LoVo (cell line): ENCODE measurements at regions not wholly inside any gene's neighbourhood (a gene's known extent, or its start where the extent isn't known, plus 50 kb on each side); places are given as distances from the start of the nearest gene placed in this dataset.
A peak's percentile ranks its signal among the peaks of the same experiment; 100 is the strongest.
"Not testable (repeated sequence)": the region's sequence is repeated elsewhere in the genome, so short reads cannot be mapped to it uniquely, and the experiment has no call there.

ENCODE experiments used
- DNase-seq: peaks from one replicate; pipeline ENCODE4 v3.0.0-alpha.2; 2016; ENCODE audit warnings: low spot score

DNA sequence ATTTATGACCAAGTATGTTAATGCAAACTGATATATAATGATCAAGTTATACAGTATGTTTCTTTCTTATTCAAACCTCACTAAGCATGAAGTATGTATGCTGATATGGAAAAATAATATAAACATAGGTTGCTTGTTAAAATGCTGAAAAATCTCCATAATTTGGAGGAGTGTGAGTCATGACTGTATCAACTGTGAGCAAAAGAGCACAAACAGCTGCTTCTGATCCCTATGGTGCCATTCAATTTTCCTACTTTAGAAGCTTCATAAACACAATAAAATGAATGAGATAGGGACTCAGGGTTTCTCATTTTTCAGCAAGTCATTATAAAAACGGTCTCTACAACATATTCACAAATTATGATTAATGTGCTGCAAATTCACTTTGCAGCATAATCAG is 129.9 kb upstream of the TFPI start:
- no peak for DNase-seq

DNA sequence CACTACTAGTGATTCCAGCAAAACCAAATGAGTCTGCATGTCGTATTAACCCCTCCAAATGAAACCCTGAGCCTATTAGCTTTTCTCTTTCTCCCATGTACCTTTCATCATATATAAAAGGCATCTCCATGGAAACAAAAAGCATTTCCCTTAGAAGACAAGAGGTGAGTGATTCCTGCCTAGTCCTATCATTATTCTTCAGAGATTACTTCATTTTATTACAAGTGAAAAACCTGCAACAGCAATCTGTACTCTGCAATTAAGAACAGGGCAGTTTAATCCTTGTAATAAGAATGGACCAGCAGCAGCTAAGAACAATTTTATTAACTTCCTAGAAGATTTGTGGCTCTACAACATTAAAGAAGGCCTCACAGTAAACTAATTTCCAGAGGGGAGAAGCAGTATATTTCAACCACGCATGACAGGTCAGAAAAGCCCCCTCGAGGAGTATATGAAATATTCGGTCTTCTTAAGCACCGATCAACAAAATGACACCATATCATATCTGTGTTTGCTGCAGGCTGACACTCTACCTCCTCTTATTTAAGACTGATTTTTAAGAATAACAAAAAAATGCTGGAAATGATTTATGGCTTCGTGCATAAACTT is 132.3 kb upstream of the TFPI start:
- DNase-seq, result no peak

DNA sequence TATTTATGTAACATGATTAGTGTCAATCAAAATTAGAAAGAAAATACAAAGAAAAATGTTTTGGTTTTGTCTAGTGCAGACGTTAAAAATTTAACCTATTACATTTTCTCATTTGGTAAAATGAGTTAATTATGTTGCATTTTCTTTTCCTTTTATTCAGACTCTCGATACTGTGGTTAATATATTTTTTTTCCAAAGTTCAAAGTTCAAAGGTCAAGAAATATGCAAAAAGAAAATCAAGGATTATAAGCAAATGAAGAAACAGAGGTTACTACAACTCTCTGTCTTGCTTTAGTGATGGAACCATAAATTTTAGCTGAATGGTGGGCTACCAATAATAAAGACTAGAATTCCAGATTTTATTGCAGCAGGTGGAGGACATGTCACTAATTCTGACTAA is 133.3 kb upstream of the TFPI start:
- no peak for DNase-seq

DNA sequence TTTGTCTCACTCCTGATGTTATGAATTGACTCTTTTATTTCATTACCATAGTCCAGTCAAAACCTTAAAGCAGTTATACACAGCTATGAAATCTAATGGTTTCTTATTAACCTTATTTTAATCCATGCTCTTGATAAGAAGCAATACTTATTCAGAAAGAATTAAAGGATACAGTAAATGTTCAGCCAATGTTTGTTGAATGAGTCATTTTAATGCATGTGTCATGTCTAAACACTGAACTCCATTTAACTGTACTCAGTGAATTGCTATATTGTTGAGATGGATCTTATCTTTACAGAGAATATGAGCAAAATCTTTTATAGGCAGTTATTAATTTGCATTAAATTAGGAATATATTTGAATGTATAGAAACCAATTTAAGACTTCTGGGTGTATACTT is 135.1 kb upstream of the TFPI start:
- DNase-seq, result peak; percentile 33

DNA sequence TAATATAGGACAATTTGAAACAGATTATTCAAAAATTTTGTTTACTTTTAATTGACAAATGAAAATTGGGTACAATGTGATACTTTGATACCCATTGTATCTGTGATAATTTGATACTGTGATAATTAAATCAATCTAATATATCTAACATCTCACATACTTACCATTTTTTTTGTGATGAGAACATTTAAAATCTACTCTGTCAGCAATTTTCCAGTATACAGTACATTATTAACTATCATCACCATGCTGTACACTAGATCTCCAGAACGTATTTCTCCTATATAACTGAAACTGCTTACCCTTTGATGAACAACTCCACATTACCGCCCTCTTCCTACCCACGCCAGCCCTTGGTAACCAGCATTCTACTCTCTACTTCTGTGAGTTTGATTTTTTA is 139.7 kb upstream of the TFPI start:
- DNase-seq, result no peak

DNA sequence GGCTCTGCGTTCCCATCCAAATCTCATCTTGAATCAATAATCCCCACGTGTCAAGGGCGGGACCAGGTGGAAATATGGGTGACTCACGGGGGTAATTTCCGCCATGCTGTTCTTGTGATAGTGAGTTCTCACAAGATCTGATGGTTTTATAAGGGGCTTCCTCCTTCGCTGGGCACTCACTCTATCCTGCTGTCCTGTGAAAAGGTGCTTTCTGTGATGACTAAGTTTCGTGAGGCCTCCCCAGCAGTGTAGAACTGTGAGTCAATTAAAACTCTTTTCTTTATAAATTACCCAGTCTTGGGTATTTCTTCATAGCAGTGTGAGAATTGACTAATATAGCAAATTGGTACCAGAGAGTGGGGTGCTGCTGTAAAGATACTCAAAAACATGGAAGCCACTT is 142.4 kb upstream of the TFPI start:
- not testable (repeated sequence) for DNase-seq

DNA sequence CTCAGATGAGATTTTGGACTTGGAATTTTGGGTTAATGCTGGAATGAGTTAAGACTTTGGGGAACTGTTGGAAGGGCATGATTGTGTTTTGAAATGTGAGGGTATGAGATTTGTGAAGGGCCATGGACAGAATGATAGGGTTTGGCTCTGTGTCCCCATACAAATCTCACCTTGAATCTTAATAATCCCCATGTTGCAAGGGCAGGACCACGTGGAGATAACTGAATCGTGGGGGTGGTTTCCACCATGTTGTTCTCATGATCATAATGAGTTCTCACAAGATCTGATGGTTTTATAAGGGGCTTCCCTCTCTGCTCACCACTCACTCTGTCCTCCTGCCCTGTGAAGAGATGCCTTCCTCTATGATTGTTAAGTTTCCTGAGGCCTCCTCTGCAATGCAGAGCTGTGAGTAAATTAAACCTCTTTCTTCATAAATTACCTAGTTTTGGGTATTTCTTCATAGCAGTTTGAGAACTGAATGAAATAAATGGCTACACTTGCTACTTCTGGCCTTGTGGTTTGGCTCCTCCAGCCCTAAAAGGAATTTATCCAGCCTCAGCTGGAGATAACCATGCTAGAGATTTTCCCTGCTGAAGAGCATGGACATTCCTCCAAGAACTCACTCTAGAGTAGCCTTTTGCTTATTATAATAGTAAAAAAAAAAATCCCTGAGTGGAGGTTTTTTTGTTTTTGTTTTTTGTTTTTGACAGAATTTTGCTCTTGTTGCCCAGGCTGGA is 144.3 kb upstream of the TFPI start:
- no peak for DNase-seq

DNA sequence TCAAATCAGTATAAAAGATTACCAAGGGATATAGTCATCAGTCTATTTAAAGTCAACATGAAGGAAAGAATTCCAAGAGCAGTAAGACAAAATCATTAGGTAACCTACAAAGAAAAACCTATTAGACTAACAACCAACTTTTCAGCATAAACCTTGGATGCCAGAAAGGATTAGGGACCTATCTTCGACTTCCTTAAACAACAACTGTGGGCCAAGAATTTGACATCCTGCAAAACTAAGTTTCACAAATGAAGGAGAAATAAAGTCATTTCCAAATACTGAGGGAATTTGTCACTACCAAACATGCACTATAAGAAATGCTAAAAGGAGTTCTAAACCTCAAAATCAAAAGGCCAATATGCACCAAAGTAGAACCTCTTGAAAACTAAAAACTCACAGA is 147.9 kb upstream of the TFPI start:
- no peak for DNase-seq

DNA sequence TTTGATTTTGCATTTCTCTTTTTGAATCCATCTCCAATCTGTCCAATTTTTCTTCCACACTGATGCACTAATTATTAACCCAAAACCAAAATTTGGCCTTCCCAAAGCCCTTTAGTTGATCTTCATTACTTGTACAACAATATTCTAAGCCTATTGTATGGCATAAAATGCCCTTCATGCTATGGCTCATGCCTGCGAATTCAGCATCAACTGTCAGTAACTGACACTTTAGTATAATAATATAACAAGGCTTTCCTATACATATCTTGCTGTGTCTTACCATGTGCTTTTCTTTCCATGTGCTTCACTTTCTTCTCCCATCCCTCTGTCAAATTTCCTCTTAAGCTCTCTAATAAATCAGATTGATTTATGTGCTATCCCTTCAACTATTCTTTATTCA is 154.0 kb upstream of the TFPI start:
- DNase-seq, result no peak

DNA sequence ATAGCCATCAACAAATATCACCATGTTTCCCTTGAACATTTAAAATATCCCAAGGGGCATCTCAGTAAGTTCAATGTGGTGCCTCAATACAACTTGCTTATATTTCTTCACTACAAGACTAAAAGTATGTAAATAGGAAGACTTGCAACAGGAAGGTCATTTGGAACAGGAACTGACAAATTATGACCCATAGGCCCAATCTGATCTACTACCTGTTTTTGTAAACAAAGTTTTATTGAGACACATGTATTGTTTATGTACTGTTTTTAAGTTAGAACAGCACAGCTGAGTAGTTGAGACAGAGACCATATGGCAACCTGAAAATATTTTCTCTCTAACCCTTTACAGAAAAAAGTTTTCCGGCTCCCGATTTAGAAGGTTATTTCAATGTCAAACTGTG is 154.8 kb upstream of the TFPI start:
- no peak for DNase-seq

DNA sequence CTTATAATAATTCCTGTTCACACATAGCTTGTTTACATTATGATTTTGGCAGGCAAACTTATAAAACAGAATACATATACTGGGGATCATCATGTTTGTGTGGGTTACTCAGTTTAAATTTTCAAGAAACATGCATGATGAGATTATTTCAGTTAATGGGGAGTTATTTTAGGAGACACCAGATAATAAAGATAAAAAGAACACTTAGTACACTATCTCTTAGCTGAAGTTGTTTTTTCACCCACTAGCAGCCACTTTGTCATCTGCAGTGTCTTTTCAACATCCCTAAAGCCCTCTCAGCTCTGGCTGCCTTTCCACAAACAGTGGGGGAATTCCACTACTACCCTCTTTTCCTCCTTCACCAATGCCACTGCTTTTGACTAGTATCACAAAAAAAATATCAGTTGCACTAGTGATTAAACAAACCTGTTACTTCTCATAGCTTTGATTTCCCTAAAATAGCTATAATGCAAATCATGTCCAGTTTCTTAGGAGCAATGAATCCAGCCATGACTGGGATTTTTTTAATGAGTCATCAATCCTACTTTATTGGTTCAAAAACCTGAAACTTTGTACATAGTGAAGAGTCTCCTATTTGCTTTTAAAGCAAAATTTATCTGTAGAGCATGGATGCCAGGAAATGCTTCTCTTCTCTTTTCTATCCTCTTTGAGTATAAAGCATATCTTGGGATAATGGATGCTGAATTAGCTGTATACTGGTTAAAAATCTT is 156.7 kb upstream of the TFPI start:
- DNase-seq, result no peak

DNA sequence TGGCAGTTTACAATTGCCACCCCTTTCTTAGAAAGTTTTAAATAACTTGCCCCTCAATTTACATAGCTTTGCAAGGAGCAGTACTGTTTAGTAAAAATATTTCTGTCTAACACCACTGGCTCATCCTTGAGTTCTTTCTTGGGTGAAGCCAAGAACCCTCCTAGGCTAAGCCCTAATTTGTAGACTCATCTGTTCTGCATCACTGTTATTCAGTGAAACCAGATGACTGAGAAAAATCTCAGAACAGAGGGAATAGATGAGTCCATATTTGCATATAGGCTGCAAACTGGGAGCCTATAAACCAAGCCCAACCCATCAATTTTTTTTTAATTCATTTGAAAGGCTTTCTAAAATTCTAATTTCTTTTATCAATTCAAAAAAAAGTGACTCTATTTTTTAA is 161.4 kb upstream of the TFPI start:
- DNase-seq, result no peak

DNA sequence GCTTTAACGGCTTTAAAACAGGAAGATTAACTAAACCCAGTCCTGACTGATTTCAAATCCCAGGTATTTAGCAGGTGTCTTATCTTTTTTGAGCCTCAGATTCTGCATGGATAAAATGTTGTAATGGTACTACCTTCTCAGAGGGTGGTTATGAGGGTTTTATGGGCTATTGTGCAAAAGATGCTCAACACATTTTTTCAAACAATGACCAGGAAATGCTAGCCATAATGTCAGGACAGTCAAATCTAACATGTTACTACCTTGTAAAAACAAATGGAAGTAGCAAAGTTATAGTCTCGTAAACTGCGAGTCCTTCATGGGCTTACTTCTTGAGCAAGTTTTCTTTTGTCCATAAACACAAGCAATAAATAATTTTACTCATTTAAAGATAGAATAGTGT is 162.1 kb upstream of the TFPI start:
- DNase-seq, result no peak

DNA sequence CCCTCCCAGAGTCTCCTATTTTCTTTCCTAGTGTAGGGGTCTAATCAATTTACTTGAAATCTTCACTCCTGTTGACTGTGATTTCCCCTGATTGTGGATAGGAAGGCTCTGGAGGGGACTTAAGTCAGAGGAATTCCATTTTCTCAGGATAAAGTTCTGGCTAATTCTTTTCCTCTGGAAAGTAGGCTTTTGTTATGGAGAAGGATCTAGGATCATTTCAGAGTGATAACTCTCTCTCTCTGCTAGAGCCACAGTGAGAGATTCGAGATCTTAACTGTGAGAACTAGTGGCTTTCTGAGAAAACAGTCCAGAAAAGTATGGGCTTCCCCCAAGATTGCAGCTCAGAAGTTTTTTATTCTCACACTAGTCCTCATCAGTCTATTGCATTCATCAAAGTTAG is 163.9 kb upstream of the TFPI start:
- no peak for DNase-seq

DNA sequence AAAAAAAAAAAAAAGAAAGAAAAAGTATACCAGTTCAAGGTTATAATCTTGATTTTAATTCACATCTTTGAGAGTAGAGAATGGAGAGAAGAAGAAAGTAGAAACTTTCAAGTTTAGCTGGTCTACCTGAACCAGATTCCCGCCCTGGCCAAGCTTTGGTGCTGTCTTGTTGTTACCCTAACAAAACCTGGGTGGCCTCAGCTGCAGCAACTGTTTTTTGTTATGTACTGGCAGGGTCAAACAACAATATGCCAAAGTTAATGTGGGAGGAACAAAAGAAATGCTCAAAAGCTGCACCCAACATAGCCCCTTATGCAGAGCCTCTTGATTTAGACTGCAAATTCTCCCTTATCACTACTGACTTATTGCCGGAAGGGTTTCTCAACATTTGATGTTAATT is 165.3 kb upstream of the TFPI start:
- no peak for DNase-seq

DNA sequence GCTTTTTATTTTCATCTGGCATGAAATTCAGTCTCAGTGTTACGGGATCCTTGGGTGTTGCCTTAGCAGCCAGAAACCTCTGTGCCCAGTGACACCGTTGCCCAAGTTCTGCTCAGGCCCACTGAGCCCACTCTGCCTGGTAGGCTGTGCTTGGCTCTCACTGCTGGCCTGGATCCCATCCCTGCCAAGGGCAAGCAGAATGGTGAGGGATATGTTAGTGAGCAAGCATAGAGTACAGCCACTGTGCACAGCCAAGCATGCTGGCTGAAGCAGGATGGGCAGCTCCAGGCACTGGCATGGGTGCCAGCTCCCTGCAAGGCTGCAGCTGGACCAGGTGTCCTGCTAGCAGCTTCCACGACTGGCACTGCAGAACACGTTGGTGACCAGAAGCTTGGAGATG is 194.7 kb upstream of the TFPI start:
- DNase-seq, result no peak

DNA sequence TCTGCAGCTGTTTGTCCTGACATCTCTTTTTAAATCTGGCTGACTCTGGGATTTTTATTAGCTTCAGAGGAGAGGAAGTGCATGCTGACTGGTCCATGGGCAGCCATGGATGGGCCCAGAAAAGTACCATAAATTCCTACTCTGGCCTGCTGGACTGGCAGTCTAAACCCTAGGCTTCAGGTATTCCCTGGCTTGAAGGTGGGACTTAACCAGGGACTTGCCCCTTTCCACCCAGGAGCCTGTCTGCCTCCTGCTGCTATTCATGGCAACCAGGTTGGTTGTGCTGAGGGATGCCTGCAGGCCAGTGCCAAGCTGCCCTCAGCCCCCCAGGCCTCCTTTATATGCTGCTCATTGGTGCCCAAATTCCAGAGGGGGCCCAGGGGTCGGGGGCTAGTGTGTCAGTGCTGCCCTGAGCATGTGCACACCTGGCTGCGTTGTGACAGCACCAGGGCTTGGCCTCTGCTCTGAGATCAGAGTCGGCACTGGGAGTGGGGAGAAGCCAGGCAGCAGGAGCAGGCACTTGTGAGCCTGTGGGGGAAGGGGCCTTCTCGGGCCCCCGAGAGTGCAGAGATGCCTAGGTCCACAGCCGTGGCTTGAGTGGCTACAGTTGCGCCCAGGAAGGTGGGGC is 195.7 kb upstream of the TFPI start:
- no peak for DNase-seq

DNA sequence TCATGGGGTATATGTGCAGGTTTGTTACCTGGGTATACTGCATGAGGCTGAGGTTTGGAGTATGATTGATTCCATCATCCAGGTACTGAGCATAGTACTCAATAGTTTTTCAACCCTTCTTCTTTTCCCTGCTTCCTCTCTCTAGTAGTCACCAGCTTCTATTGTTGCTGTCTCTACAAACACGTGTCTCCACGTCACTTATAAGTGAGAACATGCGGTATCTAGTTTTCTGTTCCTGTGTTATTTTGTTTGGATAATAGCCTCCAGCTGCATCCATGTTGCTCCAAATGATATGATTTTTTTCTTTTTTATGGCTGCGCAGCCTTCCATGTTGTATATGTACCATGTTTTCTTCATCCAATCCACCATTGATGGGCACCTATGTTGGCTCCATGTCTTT is 214.8 kb upstream of the TFPI start:
- DNase-seq, result no peak

DNA sequence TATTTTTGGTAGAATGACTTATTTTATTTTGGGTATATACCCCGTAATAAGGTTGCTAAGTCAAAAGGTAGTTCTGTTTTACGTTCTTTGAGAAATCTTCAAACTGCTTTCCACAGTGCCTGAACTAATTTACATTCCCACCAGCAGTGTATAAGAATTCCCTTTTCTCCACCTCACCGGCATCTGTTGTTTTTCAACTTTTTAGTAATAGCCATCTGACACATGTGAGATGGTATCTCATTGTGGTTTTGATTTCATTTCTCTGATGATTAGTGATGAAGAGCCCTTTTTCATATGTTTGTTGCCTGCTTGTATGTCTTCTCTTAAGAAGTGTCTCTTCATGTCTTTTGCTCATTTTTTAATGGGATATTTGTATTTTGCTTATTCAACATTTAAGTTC is 215.2 kb upstream of the TFPI start:
- no peak for DNase-seq

DNA sequence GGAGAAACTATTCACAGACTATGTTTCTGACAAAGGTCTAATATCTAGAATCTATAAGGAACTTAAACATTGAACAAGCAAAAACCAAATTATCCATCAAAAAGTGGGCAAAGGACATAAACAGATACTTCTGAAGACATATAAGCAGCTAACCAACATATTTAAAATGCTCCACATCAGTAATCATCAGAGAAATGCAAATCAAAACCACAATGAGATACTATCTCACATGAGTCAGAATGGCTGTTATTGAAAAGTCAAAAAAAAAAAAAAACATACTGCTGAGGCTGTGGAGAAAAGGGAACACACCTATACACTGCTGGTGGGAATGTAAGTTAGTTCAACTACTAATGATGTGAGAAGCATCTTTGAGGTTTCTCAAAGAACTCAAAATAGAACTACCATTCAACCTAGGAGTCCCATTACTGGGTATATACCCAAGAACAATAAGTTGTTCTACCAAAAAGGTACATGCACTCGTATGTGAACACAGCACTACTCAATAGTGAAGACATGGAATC is 220.4 kb upstream of the TFPI start:
- peak; percentile 10 for DNase-seq

DNA sequence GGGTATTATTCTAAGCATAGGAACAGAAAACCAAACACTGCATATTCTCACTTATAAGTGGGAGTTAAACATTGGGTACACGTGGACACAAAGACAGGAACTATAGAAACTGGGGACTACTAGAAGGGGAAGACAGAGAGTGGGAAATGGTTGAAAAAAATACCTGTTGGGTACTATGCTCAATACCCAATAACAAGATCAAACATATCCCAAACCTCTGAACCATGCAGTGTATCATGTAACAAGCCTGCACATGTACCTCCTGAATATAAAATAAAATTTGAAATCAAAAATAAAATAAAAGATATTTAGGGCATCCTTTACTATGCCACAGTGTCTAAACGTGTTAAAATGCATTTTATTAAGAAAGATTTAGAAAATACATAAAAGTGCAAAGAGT is 221.0 kb upstream of the TFPI start:
- no peak for DNase-seq

DNA sequence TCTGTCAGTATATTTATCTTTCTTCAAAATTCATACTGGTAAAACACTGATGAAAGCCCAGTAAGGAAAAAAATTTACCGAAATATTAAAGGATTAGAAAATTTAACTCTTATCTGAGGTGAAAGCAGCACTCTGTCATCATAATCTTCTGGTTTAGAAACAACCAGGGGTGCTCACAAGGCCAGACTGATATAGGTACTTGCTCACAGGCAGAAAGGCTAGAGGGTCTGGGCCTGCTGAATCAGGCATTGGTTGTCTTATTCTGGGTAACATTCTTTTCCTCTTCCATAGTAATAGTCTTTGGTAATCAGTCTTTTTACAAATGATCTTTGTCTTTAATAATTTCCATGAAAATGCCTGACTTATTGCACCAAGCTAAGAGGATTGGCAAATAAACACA is 221.4 kb upstream of the TFPI start:
- DNase-seq, result no peak

DNA sequence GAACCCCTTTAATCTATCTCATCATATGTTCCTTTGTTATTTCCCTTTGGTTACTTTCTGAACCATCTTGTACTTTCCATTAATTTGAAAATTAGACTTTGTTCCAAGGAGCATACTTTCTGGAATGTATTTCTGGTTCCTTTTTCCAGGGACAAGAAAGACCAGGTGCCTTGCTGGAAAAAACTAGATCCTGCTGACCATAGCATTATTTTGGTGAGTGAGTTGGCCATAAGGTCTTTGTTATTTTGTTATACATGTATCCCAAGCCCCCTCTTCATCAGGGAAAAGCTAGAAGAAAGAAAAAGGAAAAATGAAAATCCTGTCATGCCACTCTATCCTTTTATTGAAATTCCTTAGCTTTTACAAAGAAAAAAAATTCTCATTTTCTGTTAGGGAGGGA is 228.1 kb upstream of the TFPI start:
- no peak for DNase-seq
